HEK293T (cell line): ENCODE measurements at regions not wholly inside any gene's neighbourhood (a gene's known extent, or its start where the extent isn't known, plus 50 kb on each side); places are given as distances from the start of the nearest gene placed in this dataset.

Experiments used
- CTCF ChIA-PET: fragments of 350-600 bp; formaldehyde crosslinking; extraction: SDS; loops from one replicate; lab custom pipeline; 2021; ENCODE audit warnings: antibody characterized with exemption, inconsistent platforms; lab: Yijun Ruan, JAX
- POLR2A ChIA-PET: fragments of 350-600 bp; formaldehyde crosslinking; extraction: SDS; loops from one replicate; lab custom pipeline; 2020; ENCODE audit warnings: antibody characterized with exemption, inconsistent platforms; lab: Yijun Ruan, JAX
- DNase-seq: peaks from one replicate; pipeline ENCODE4 v3.0.0; 2012; ENCODE audit warnings: mixed read lengths; ENCODE audit errors: extremely low spot score
- ARNT ChIP-seq: fragments of 450-650 bp; IDR thresholded peaks from 2 replicates; pipeline ENCODE4 v1.6.1; 2017; ENCODE audit warnings: mild to moderate bottlenecking
- BHLHE40 ChIP-seq: fragments of 450-650 bp; IDR thresholded peaks from 2 replicates; pipeline ENCODE4 v1.6.1; 2016; ENCODE audit warnings: mild to moderate bottlenecking, moderate library complexity, borderline replicate concordance
- CTBP1 ChIP-seq: fragments of 450-650 bp; IDR thresholded peaks from 2 replicates; pipeline ENCODE4 v1.6.1; 2016; ENCODE audit warnings: borderline replicate concordance
- ELF4 ChIP-seq: fragments of 450-650 bp; IDR thresholded peaks from 2 replicates; pipeline ENCODE4 v1.6.1; 2017; ENCODE audit warnings: antibody characterized with exemption
- FOXA1 ChIP-seq: fragments of 450-650 bp; IDR thresholded peaks from 2 replicates; pipeline ENCODE4 v1.6.1; 2016; ENCODE audit warnings: mild to moderate bottlenecking
- FOXK2 ChIP-seq: fragments of 450-650 bp; IDR thresholded peaks from 2 replicates; pipeline ENCODE4 v1.6.1; 2016; ENCODE audit warnings: mild to moderate bottlenecking
- FOXM1 ChIP-seq: fragments of 450-650 bp; IDR thresholded peaks from 2 replicates; pipeline ENCODE4 v1.6.1; 2017; ENCODE audit warnings: mild to moderate bottlenecking, borderline replicate concordance
- HDGF ChIP-seq: fragments of 450-650 bp; IDR thresholded peaks from 2 replicates; pipeline ENCODE4 v1.6.1; 2017; ENCODE audit warnings: antibody characterized with exemption, borderline replicate concordance
- L3MBTL2 ChIP-seq: fragments of 450-650 bp; conservative IDR thresholded peaks from 2 replicates; pipeline ENCODE4 v1.6.1; 2016; ENCODE audit warnings: mild to moderate bottlenecking
- LEF1 ChIP-seq: fragments of 450-650 bp; IDR thresholded peaks from 2 replicates; pipeline ENCODE4 v1.6.1; 2017; ENCODE audit warnings: mild to moderate bottlenecking, borderline replicate concordance
- NFRKB ChIP-seq: fragments of 450-650 bp; IDR thresholded peaks from 2 replicates; pipeline ENCODE4 v1.6.1; 2016; ENCODE audit warnings: mild to moderate bottlenecking, moderate library complexity
- SP1 ChIP-seq: fragments of 450-650 bp; IDR thresholded peaks from 2 replicates; pipeline ENCODE4 v1.6.1; 2017
- SUZ12 ChIP-seq: fragments of 450-650 bp; IDR thresholded peaks from 2 replicates; pipeline ENCODE4 v1.6.1; 2016; ENCODE audit warnings: mild to moderate bottlenecking
- TARDBP ChIP-seq: fragments of 450-650 bp; IDR thresholded peaks from 2 replicates; pipeline ENCODE4 v1.6.1; 2016
- ZNF384 ChIP-seq: fragments of 450-650 bp; IDR thresholded peaks from 2 replicates; pipeline ENCODE4 v1.6.1; 2016
- TF ChIP-seq, protein P1 (sequence below): fragments of 450-650 bp; IDR thresholded peaks from 2 replicates; pipeline ENCODE4 v1.6.1; 2016

- TF ChIP-seq ZNF384 (no peak), CTBP1 (no peak), ARNT (no peak), ELF4 (no peak)
- POLR2A ChIA-PET = no interaction called here
- CTCF ChIA-PET = no interaction called here
- DNase-seq = no peak
Measured at GRCh38 chr2:193562031-193562430, 1367.3 kb upstream of the TMEFF2 start.

DNA sequence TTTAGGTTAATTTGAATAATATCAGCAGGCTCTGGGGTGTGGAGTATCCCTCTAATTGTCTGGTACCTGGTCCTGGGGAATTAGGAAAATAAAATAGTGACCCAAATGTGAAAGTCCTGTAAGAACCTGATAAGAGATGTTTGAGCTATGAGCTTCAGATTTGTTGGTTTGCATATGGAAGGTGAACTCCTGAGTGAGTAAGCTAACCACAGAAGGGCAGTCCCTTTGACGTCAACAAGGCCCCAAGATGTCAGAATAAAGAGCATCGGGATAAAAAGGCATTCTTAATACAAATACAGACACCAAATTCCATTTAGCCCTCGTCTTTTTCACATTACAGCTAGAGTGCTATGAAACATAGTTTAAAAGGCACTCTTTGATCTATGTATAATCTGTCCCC lies 1366.3 kb upstream of the TMEFF2 start:
- ChIA-PET CTCF (no interaction called here), POLR2A (no interaction called here)
- TF ChIP-seq NFRKB = no peak
- TF ChIP-seq FOXA1 = no peak
- no peak for TF ChIP-seq FOXK2
- no peak for TF ChIP-seq FOXM1
- TF ChIP-seq HDGF = no peak
- no peak for TF ChIP-seq SUZ12
- TF ChIP-seq, protein P1, sequence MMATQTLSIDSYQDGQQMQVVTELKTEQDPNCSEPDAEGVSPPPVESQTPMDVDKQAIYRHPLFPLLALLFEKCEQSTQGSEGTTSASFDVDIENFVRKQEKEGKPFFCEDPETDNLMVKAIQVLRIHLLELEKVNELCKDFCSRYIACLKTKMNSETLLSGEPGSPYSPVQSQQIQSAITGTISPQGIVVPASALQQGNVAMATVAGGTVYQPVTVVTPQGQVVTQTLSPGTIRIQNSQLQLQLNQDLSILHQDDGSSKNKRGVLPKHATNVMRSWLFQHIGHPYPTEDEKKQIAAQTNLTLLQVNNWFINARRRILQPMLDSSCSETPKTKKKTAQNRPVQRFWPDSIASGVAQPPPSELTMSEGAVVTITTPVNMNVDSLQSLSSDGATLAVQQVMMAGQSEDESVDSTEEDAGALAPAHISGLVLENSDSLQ = no peak
- no peak for TF ChIP-seq ELF4
- no peak for TF ChIP-seq BHLHE40
- no peak for TF ChIP-seq LEF1
- no peak for TF ChIP-seq CTBP1
- TF ChIP-seq ZNF384 = no peak
- no peak for TF ChIP-seq L3MBTL2
- TF ChIP-seq TARDBP = no peak
- no peak for TF ChIP-seq ARNT
- DNase-seq = no peak

DNA sequence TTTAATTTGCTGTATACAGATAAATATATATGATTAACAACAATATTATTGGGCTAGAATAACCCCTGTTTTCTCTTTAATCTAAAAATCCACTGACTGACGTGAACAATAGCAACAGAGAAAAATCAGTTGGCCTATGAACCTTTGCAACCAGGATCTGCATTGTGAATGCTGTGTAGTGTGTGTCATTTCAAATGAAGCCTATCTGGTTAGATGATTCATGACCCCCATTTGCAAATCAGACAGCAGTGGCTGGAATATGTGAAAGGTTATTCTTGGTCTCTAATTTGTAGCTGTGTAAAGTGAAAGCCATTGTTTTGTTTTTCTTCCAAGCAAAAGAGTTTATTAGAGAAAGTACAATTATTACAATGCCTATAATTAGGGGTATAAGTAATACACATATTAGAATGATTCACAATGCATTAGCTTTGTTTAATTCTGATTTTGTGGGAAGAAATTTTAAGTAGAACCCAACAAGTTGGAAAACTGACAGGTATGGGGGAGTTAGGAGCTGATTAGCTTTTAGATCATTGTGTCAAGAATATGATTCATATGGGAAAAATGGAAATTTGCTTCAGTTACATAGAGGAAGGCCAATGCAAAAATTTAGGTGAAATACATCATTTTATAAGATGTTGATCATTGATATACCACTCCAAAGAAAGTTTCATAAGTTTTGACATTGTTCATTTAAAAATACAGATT lies 1362.2 kb upstream of the TMEFF2 start:
- no peak for TF ChIP-seq SP1
- TF ChIP-seq FOXA1 = no peak
- no peak for TF ChIP-seq L3MBTL2
- TF ChIP-seq LEF1 = no peak
- DNase-seq = no peak
- ChIA-PET POLR2A (no interaction called here), CTCF (no interaction called here)

- no peak for DNase-seq
- TF ChIP-seq ZNF384 (no peak), BHLHE40 (no peak), CTBP1 (no peak), LEF1 (no peak), L3MBTL2 (no peak), SP1 (no peak), TARDBP (no peak), FOXA1 (no peak), HDGF (no peak), SUZ12 (no peak), ARNT (no peak), NFRKB (no peak), FOXK2 (no peak), ELF4 (no peak)
- ChIA-PET POLR2A (no interaction called here), CTCF (no interaction called here)
Measured at GRCh38 chr2:193549661-193550060, 1354.9 kb upstream of the TMEFF2 start.

- TF ChIP-seq CTBP1 (no peak), ARNT (no peak), SP1 (no peak), LEF1 (no peak), TARDBP (no peak), FOXA1 (no peak), ZNF384 (no peak), FOXK2 (no peak), FOXM1 (no peak), SUZ12 (no peak), ELF4 (no peak), L3MBTL2 (no peak), HDGF (no peak), NFRKB (no peak), BHLHE40 (no peak)
- TF ChIP-seq, protein P1 = no peak
- CTCF ChIA-PET = no interaction called here
- DNase-seq = no peak
- POLR2A ChIA-PET = no interaction called here
Measured at GRCh38 chr2:193542762-193543161, 1348.0 kb upstream of the TMEFF2 start.

DNA sequence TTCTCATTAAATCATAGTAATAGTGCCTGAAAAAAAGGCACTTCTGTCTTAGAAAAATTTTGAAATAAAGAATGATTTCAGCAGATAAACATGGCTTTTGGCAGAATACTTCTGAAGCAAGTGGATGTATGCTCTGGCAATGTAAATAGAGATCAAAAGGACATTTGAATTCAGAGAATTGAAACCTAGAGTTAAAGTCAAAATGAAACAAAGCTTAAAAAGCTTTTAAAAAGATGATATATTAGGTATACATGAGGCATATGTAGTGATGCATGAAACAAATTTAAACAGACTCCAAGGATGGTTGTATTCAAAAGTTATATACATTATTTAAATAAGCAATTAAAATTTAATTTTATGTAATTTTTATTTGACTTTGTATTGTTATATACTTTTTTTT lies 1344.5 kb upstream of the TMEFF2 start:
- DNase-seq = no peak
- CTCF ChIA-PET = no interaction called here
- TF ChIP-seq ZNF384 = no peak
- no peak for TF ChIP-seq L3MBTL2
- TF ChIP-seq FOXM1 = no peak
- TF ChIP-seq TARDBP = no peak
- no peak for TF ChIP-seq CTBP1
- no peak for TF ChIP-seq LEF1
- TF ChIP-seq FOXK2 = no peak
- no peak for TF ChIP-seq FOXA1
- TF ChIP-seq ARNT = no peak
- TF ChIP-seq, protein P1 = no peak
- TF ChIP-seq SP1 = no peak
- no peak for TF ChIP-seq NFRKB
- no peak for TF ChIP-seq HDGF
- POLR2A ChIA-PET = no interaction called here
